Memory B cell (primary cell): ENCODE measurements at regions not wholly inside any gene's neighbourhood (a gene's known extent, or its start where the extent isn't known, plus 50 kb on each side); places are given as distances from the start of the nearest gene placed in this dataset.
"Not testable (repeated sequence)": the region's sequence is repeated elsewhere in the genome, so short reads cannot be mapped to it uniquely, and the experiment has no call there.

Experiments used
- ATAC-seq: fragments of 150-1000 bp; cut with Tn5 transposase; 2 replicates; pipeline ENCODE4 v1.10.0; 2021; ENCODE audit warnings: low read depth, mild to moderate bottlenecking, moderate library complexity
- DNase-seq, 2 donors: peaks; one replicate each; pipeline ENCODE4 v3.0.0; 2022; ENCODE audit warnings: low spot score in 2 of 2
- H3K27ac Mint-ChIP-seq: one replicate; pipeline ENCODE4 v1.8.0; 2022; ENCODE audit warnings: mild to moderate bottlenecking, moderate library complexity, mixed read lengths
- H3K27me3 Mint-ChIP-seq: one replicate; pipeline ENCODE4 v1.8.0; 2022; ENCODE audit warnings: mixed read lengths
- H3K36me3 Mint-ChIP-seq: one replicate; pipeline ENCODE4 v1.8.0; 2022; ENCODE audit warnings: mild to moderate bottlenecking, mixed read lengths
- H3K4me1 Mint-ChIP-seq: one replicate; pipeline ENCODE4 v1.8.0; 2022; ENCODE audit warnings: mixed read lengths
- H3K4me3 Mint-ChIP-seq: one replicate; pipeline ENCODE4 v1.8.0; 2022; ENCODE audit warnings: mild to moderate bottlenecking, moderate library complexity, mixed read lengths
- H3K9me3 Mint-ChIP-seq: one replicate; pipeline ENCODE4 v1.8.0; 2022; ENCODE audit warnings: mixed read lengths

DNA sequence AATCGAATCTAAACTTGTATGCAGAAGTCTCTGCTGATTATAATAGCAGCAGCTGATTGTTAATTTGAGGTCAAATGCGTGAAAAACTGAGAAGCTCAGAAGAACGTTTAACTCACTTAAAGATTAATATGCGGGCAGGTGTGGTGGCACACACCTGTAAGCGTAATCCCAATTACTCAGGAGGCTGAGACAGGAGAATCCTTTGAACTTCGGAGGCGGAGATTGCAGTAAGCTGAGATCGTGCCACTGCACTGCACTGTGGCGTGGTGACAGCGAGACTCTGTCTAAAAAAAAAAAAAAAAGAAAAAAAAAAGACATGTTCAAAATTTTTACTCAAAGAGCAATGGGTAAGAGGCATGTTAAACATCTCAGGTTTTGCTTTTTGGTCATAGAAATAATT is 1370.8 kb downstream of the GRIK2 start:
- no peak for DNase-seq
- no peak for ATAC-seq
- Mint-ChIP-seq H3K9me3 (peaks cover 6% of the 10 kb centered on the region), H3K27ac (no peak overlapping the region), H3K27me3 (no peaks in the 10 kb centered on the region), H3K4me3 (no peak overlapping the region), H3K4me1 (no peaks in the 10 kb centered on the region), H3K36me3 (no peaks in the 10 kb centered on the region)

DNA sequence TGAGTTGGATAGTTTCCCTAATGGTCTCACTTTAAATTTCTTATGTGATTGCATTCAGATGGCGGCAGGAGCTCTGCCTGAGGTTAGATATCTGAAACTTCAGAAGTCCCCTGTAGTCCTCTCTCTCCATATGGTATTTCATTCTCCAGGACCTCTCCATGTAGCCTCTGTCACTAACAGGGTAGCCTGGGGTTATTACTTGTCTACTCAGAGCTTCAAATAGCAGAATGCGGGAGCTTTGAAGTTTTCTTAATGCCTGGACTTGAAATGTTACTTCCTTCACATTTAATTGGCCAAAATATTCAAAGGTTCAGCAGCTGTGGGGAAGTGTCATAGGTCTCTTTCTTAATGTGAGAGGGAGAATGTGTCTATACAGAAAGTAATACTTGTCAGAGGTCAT is 1370.4 kb downstream of the GRIK2 start:
- DNase-seq (no peak), ATAC-seq (no peak)
- no peak overlapping the region for H3K4me3 Mint-ChIP-seq
- no peak overlapping the region for H3K27ac Mint-ChIP-seq
- peaks cover 6% of the 10 kb centered on the region for H3K9me3 Mint-ChIP-seq
- H3K36me3 Mint-ChIP-seq = no peaks in the 10 kb centered on the region
- H3K4me1 Mint-ChIP-seq = no peaks in the 10 kb centered on the region
- no peaks in the 10 kb centered on the region for H3K27me3 Mint-ChIP-seq

DNA sequence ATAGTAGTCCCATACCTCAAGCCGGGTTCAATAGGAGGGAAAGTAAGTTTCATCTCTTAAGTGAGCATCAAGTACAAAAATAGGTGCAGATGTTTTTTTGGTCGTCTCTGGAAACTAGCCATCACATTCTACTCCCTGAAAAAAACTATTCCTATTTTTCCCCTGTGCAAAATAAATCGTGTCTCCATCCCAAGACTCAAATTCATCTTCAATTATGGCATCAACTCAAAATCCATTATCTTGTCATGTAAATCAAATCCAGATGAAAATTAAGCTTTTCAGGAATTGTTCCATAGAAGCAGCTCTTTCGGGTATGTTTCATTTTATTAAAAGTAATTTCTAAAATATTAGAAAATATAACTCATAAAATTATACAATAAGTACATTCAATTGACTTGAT is 1368.4 kb downstream of the GRIK2 start:
- Mint-ChIP-seq H3K36me3 (no peaks in the 10 kb centered on the region), H3K9me3 (peaks cover 2% of the 10 kb centered on the region), H3K27ac (no peak overlapping the region), H3K27me3 (no peaks in the 10 kb centered on the region), H3K4me3 (no peak overlapping the region), H3K4me1 (no peaks in the 10 kb centered on the region)
- no peak for DNase-seq
- no peak for ATAC-seq

DNA sequence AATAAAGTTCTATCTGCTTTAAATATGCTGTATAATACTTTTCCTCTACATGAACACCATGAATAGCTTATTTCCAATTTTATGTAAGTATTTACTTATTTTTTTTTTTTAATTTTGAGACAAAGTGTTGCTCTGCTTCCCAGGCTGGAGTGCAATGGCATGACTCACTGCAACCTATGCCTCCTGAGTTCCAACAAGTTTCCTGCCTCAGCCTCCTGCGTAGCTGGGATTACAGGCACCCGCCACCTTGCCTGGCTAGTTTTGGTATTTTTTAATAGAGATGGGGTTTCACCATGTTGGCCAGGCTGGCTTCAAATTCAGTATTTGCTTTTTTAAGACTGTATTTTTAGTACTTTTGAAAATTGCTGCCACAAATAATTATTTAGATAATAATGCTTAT is 1365.9 kb downstream of the GRIK2 start:
- H3K36me3 Mint-ChIP-seq = no peaks in the 10 kb centered on the region
- no peak overlapping the region for H3K4me3 Mint-ChIP-seq
- no peak overlapping the region for H3K27ac Mint-ChIP-seq
- H3K9me3 Mint-ChIP-seq = peaks cover 4% of the 10 kb centered on the region
- no peaks in the 10 kb centered on the region for H3K27me3 Mint-ChIP-seq
- no peak for DNase-seq
- H3K4me1 Mint-ChIP-seq = no peaks in the 10 kb centered on the region
- ATAC-seq = no peak

DNA sequence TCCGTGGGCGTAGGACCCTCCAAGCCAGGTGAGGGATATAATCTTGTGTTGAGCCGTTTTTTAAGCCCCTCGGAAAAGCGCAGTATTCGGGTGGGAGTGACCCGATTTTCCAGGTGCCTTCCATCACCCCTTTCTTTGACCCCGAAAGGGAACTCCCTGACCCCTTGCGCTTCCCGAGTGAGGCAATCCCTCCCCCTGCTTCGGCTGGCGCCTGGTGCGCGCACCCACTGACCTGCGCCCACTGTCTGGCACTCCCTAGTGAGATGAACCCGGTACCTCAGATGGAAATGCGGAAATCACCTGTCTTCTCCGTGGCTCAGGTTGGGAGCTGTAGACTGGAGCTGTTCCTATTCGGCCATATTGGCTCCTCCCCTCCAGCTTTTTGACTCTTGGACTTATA is 1365.0 kb downstream of the GRIK2 start:
- not testable (repeated sequence) for H3K27ac Mint-ChIP-seq, H3K4me3 Mint-ChIP-seq, DNase-seq, H3K27me3 Mint-ChIP-seq, ATAC-seq, H3K36me3 Mint-ChIP-seq, H3K4me1 Mint-ChIP-seq, H3K9me3 Mint-ChIP-seq

DNA sequence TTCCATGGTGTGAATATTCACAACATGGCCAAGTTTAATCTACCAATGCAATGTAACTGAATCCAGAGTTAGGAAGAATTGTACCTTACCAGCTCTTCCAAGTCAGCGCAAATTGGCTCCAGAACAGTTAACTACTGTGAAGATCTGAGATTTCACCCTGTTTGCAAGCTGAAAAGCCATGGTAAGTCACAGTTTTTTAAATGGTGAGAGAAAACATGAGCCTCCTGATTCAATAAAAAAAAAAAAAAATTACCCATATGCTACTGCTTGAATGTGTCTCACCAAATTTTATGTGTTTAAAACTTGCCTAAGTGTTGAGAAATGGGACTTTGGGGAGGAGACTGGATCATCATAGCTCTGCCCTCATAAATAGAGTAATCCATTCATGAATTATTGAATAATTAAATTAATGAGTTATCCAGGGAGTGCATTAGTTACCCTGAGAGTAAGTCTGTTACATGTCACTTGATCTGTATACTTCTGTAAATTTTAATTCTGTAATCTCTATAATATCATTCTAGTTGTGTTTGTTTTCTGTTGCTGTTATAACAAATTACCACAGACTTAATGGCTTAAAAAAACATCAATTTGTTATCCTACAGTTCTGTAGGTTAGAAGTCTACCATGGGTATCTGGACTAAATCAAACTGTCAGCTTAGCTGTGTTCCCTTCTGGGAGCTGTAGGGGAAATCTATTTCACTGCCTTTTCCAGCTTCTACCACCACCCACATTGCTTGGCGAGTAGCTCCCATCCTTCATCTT is 1355.9 kb downstream of the GRIK2 start:
- no peak for DNase-seq
- Mint-ChIP-seq H3K4me1 (no peaks in the 10 kb centered on the region), H3K9me3 (peaks cover 4% of the 10 kb centered on the region), H3K27ac (no peak overlapping the region), H3K36me3 (no peaks in the 10 kb centered on the region), H3K27me3 (no peaks in the 10 kb centered on the region), H3K4me3 (no peak overlapping the region)
- ATAC-seq = no peak

DNA sequence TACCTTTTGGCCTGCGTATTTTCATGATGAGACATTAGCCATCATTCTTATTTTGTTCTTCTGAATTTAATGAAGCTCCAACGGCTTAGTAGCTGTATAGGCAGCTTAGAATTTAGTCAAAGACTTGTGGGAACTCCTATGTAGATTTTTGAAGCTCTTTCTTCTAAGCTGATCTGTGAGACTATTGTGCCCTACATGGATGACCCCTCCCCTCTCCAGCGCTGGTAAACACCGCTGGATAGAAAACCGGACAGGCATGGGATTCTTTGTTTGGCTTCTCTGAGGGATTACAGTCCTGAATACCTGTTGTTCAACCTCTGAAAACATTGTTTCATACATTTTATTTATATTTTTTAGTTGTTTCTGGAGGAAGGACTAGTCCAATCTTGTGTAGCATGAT is 1353.4 kb downstream of the GRIK2 start:
- H3K27ac Mint-ChIP-seq = no peak overlapping the region
- no peak for DNase-seq
- H3K36me3 Mint-ChIP-seq = no peaks in the 10 kb centered on the region
- H3K4me1 Mint-ChIP-seq = no peaks in the 10 kb centered on the region
- peaks cover 4% of the 10 kb centered on the region for H3K9me3 Mint-ChIP-seq
- H3K4me3 Mint-ChIP-seq = no peak overlapping the region
- H3K27me3 Mint-ChIP-seq = no peaks in the 10 kb centered on the region
- ATAC-seq = no peak

DNA sequence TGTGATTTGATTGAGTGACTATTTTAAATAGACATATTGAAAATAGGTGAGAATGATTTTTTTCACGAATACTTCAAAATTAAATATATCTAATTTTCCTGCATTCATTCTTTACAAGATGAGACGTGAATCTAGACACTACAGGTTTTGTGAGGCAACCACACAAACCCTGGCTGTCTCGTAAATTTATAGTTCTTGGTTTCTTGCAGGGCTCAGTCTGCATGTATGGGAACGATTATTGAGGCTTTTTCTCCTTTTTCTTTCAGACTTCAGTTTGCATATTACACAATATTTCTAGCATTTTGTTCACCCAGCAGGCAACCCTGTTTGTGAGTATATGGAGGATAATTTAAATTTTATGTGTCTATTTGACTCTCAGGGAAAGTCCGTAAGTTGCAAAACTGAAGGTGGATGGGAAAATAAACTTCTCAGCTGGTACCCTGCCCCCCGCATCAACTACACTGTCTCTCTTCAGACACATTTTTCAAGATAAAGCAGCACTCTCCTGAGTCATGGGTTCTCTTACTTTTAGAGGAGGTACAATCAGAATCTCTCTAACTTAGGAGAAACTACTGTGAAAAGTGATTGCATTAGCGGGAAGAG is 1349.3 kb downstream of the GRIK2 start:
- Mint-ChIP-seq H3K27ac (no peak overlapping the region), H3K27me3 (no peaks in the 10 kb centered on the region), H3K36me3 (no peaks in the 10 kb centered on the region), H3K4me3 (no peak overlapping the region), H3K4me1 (no peaks in the 10 kb centered on the region), H3K9me3 (peaks cover under 1% of the 10 kb centered on the region)
- DNase-seq (no peak), ATAC-seq (no peak)

DNA sequence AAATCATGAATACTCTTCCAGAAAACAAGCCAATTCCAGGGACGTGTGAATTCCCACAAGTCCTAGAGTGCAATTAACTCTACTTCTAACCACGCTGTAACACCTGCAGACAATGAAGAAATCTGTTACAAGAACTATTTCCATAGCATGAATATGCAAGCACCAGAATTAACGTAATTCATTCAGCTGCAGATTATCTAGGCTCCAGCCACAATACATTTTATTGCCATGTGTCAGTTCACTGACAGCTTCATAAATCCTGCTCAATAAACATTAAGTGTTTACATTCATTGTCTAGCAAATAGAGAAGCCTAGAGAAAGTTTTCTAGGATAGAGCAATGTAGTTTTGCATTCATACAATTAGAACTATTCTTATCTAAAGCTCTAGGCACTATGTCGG is 1348.5 kb downstream of the GRIK2 start:
- H3K9me3 Mint-ChIP-seq = no peaks in the 10 kb centered on the region
- no peaks in the 10 kb centered on the region for H3K36me3 Mint-ChIP-seq
- H3K27ac Mint-ChIP-seq = no peak overlapping the region
- no peak overlapping the region for H3K4me3 Mint-ChIP-seq
- ATAC-seq (no peak), DNase-seq (no peak)
- no peaks in the 10 kb centered on the region for H3K4me1 Mint-ChIP-seq
- H3K27me3 Mint-ChIP-seq = no peaks in the 10 kb centered on the region

DNA sequence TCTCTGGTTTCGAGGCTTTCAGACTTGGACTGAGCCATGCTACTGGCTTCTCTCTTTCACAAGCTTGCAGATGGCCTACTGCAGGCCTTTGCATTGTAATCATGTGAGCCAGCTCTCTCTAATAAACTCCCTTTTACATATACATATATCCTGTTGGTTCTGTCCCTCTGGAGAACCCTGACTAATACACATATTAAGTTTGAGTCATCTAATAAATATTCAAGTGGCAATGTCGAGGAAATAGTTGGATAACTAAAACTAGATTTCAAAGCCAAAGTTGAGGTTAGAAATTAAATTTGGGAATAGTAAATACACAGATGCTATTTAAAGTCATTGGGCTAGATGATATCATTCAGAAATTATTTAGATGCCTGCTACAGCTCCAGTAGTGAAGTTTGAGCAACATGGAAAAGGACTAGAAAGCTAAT is 1343.4 kb downstream of the GRIK2 start:
- Mint-ChIP-seq H3K4me3 (no peak overlapping the region), H3K4me1 (no peaks in the 10 kb centered on the region), H3K9me3 (peaks cover 3% of the 10 kb centered on the region), H3K36me3 (no peaks in the 10 kb centered on the region), H3K27ac (no peak overlapping the region), H3K27me3 (no peaks in the 10 kb centered on the region)
- DNase-seq (no peak), ATAC-seq (no peak)

DNA sequence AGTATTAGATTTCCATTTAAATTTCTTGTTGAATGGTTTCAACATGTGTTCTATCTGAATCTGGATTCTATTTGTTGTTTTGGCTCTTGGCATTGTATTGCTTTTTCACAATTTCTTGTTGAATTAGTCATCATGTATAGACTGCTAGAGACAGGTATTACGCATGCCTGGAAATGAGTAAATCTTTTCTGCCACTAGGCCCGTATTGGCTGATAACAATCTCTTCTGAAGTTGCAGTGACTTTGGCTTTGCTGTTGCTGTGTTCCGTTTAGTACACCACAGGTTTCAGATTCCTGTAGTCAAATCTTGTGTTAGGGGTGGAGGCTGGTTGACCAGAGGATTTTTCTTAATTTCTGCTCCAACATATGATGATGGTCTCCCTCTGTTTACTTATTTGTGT is 1339.4 kb downstream of the GRIK2 start:
- H3K27ac Mint-ChIP-seq = no peak overlapping the region
- no peaks in the 10 kb centered on the region for H3K36me3 Mint-ChIP-seq
- no peaks in the 10 kb centered on the region for H3K4me1 Mint-ChIP-seq
- no peak for ATAC-seq
- peaks cover 3% of the 10 kb centered on the region for H3K9me3 Mint-ChIP-seq
- no peak overlapping the region for H3K4me3 Mint-ChIP-seq
- DNase-seq = no peak
- no peaks in the 10 kb centered on the region for H3K27me3 Mint-ChIP-seq

DNA sequence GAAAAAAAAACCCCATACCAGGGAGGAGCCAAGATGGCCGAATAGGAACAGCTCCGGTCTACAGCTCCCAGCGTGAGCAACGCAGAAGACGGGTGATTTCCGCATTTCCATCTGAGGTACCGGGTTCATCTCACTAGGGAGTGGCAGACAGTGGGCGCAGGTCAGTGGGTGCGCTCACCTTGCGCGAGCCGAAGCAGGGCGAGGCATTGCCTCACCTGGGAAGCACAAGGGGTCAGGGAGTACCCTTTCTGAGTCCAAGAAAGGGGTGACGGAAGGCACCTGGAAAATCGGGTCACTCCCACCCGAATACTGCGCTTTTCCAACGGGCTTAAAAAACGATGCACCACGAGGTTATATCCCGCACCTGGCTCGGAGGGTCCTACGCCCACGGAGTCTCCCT is 1328.6 kb downstream of the GRIK2 start:
- H3K4me3 Mint-ChIP-seq, H3K27me3 Mint-ChIP-seq, DNase-seq, H3K4me1 Mint-ChIP-seq, H3K27ac Mint-ChIP-seq, ATAC-seq, H3K9me3 Mint-ChIP-seq, H3K36me3 Mint-ChIP-seq: not testable (repeated sequence)

DNA sequence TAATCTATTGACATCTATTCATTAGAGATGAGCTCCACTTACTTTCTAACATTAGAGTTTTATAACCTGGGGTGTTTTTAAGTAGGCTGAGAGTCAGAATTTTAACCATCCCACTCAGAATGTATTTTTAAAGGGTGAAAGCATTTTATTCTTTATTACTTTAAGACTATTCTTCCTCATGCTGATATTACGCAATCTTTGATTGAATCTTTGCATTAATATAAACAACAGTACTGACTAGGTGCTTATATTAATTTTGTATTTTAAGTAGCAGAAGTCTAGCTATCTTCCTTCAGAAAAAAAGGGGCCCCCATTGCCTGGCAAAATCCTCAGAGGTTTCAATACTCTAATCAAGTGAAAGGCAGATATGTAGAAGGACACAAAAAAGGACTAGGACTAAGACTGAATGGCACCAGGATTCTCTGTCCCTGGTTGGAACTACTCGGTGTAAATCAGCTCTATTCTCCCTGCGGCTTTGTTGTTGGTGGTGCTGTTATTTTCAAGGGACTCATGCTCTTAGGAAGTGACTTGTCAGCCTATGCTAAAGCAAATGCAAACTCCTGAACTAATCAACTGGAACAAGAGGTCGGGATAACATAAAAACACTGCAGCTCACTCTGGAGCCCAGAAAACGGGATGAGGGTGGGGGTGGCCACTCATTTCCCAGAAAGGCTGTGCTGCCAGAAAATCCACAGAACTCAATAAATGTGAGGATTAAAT is 1324.4 kb downstream of the GRIK2 start:
- H3K27me3 Mint-ChIP-seq = no peaks in the 10 kb centered on the region
- H3K9me3 Mint-ChIP-seq = no peaks in the 10 kb centered on the region
- DNase-seq = no peak
- no peak overlapping the region for H3K4me3 Mint-ChIP-seq
- no peaks in the 10 kb centered on the region for H3K4me1 Mint-ChIP-seq
- no peak overlapping the region for H3K27ac Mint-ChIP-seq
- no peak for ATAC-seq
- no peaks in the 10 kb centered on the region for H3K36me3 Mint-ChIP-seq

DNA sequence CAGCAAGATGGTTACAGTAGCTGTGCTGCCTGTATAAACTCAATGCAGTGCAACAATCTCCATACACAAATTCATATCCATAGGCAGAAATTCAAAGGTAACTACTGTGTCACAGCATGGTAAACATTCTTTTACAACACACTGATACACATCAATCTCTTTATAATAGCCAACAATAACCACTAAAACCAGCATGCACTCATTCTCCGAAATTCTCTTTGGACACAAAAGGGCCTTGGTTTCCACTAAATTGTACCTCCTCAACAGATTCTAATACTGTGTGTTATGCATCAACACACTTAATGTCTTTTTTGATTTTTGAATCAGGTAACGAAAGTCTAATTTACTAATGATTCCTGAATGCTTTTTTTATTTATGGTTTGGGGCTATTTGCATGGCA is 1323.7 kb downstream of the GRIK2 start:
- Mint-ChIP-seq H3K4me1 (no peaks in the 10 kb centered on the region), H3K4me3 (no peak overlapping the region), H3K9me3 (peaks cover 3% of the 10 kb centered on the region), H3K36me3 (no peaks in the 10 kb centered on the region), H3K27me3 (no peaks in the 10 kb centered on the region), H3K27ac (no peak overlapping the region)
- ATAC-seq (no peak), DNase-seq (no peak)
